ENCODE measurements at regions not wholly inside any gene's neighbourhood (a gene's known extent, or its start where the extent isn't known, plus 50 kb on each side); places are given as distances from the start of the nearest gene placed in this dataset.

DNA sequence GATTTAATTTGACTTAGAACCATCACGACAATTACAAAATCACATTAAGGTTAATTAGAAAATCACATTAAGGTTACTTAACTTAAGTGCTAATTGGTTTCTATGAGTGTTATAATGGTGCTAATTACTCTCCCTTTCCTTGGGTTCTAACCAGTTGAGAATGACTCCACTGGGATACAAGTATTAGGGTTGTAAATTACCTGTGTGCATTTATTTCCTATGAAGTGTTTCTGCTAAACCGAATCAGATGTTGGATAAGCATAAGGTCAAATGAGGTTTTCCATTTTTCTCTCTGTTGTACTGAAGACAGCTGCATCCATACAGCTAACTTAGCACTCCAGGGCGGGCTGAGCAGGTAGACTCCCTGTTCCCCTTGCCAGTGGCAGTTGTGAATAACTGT, 610.3 kb upstream of the TMPRSS15 start:
- no peaks in the 10 kb centered on the region for H3K27me3 Mint-ChIP-seq
- TF ChIP-seq CTCF (conservative IDR thresholded peaks at IDR 0.05) = no peak

GRCh38 chr21:19018529-19018928, 614.9 kb upstream of the TMPRSS15 start:
- Mint-ChIP-seq H3K27me3 (no peaks in the 10 kb centered on the region), H3K9me3 (no peaks in the 10 kb centered on the region), H3K4me3 (no peak overlapping the region), H3K4me1 (ENCODE audit: unreplicated experiment) (no peaks in the 10 kb centered on the region), H3K27ac (no peak overlapping the region), H3K36me3 (no peaks in the 10 kb centered on the region)
- no peak for DNase-seq (ENCODE audit: extremely low spot score, unreplicated experiment)
- no peak for TF ChIP-seq CTCF (conservative IDR thresholded peaks at IDR 0.05)

More for the DNA sequence above, 610.3 kb upstream of the TMPRSS15 start:
- Mint-ChIP-seq H3K27ac (no peak overlapping the region), H3K4me3 (no peak overlapping the region), H3K9me3 (no peaks in the 10 kb centered on the region), H3K4me1 (ENCODE audit: unreplicated experiment) (no peaks in the 10 kb centered on the region), H3K36me3 (no peaks in the 10 kb centered on the region)
- DNase-seq (ENCODE audit: extremely low spot score, unreplicated experiment) = no peak

- H3K9me3 Mint-ChIP-seq = no peaks in the 10 kb centered on the region
- H3K36me3 Mint-ChIP-seq = no peaks in the 10 kb centered on the region
- no peak overlapping the region for H3K27ac Mint-ChIP-seq
- TF ChIP-seq CTCF (conservative IDR thresholded peaks at IDR 0.05) = no peak
- H3K4me1 Mint-ChIP-seq (ENCODE audit: unreplicated experiment) = no peaks in the 10 kb centered on the region
- DNase-seq (ENCODE audit: extremely low spot score, unreplicated experiment) = no peak
- H3K27me3 Mint-ChIP-seq = no peaks in the 10 kb centered on the region
- H3K4me3 Mint-ChIP-seq = no peak overlapping the region
These were observed 619.4 kb upstream of the TMPRSS15 start for GRCh38 chr21:19022978-19023377.

DNA sequence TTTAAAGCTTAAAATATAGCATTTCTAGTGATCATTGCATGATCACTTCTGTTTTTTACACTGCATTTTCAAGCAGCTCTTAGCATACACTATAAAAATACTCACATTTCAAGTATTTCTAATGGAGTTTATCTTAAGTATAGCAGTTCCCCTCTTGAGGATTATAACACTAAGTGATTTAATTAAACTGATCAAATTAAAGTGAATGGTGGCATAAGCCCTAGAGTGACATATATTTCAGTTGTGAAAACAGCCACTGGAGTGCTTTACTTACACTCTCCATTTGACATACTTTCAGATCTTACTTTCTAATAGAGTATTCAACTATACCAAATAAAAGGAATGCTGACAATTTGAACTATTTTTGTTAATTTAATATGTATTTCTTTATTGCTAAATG, 623.3 kb upstream of the TMPRSS15 start:
- Mint-ChIP-seq H3K27me3 (no peaks in the 10 kb centered on the region), H3K27ac (no peak overlapping the region)

DNA sequence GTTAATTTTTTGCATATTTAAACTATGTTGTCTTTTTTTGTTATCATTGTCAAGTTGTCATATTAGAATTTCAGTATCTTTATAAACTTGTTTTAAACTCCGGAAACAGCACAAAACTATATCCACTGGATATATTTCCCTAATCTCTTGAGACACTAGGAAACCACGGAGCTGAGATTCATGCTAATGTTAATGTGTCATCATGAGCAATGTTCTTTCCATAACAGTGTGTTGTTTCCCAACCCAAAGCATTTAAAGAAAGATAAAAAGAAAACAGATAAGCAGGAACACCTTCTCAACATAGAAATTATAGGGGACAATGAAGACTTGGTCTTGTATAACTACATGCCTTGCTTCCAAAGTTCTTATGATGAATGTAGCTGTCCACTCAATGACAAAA, 626.2 kb upstream of the TMPRSS15 start:
- Mint-ChIP-seq H3K27me3 (no peaks in the 10 kb centered on the region), H3K27ac (no peak overlapping the region)
- TF ChIP-seq CTCF (conservative IDR thresholded peaks at IDR 0.05) = no peak

More for the DNA sequence above, 623.3 kb upstream of the TMPRSS15 start:
- Mint-ChIP-seq H3K4me3 (no peak overlapping the region), H3K36me3 (no peaks in the 10 kb centered on the region), H3K9me3 (no peaks in the 10 kb centered on the region), H3K4me1 (ENCODE audit: unreplicated experiment) (no peaks in the 10 kb centered on the region)
- no peak for TF ChIP-seq CTCF (conservative IDR thresholded peaks at IDR 0.05)
- no peak for DNase-seq (ENCODE audit: extremely low spot score, unreplicated experiment)

GRCh38 chr21:19031953-19032352, 628.4 kb upstream of the TMPRSS15 start:
- DNase-seq (ENCODE audit: extremely low spot score, unreplicated experiment) = no peak
- H3K4me3 Mint-ChIP-seq = no peak overlapping the region
- no peak overlapping the region for H3K27ac Mint-ChIP-seq
- no peaks in the 10 kb centered on the region for H3K36me3 Mint-ChIP-seq
- H3K27me3 Mint-ChIP-seq = no peaks in the 10 kb centered on the region
- no peak for TF ChIP-seq CTCF (conservative IDR thresholded peaks at IDR 0.05)
- H3K4me1 Mint-ChIP-seq (ENCODE audit: unreplicated experiment) = no peaks in the 10 kb centered on the region
- H3K9me3 Mint-ChIP-seq = no peaks in the 10 kb centered on the region

More for the DNA sequence above, 626.2 kb upstream of the TMPRSS15 start:
- no peak overlapping the region for H3K4me3 Mint-ChIP-seq
- H3K36me3 Mint-ChIP-seq = no peaks in the 10 kb centered on the region
- no peak for DNase-seq (ENCODE audit: extremely low spot score, unreplicated experiment)
- no peaks in the 10 kb centered on the region for H3K4me1 Mint-ChIP-seq (ENCODE audit: unreplicated experiment)
- no peaks in the 10 kb centered on the region for H3K9me3 Mint-ChIP-seq
